ENCODE measurements at regions not wholly inside any gene's neighbourhood (a gene's known extent, or its start where the extent isn't known, plus 50 kb on each side); places are given as distances from the start of the nearest gene placed in this dataset.
A peak's percentile ranks its signal among the peaks of the same experiment; 100 is the strongest.

DNA sequence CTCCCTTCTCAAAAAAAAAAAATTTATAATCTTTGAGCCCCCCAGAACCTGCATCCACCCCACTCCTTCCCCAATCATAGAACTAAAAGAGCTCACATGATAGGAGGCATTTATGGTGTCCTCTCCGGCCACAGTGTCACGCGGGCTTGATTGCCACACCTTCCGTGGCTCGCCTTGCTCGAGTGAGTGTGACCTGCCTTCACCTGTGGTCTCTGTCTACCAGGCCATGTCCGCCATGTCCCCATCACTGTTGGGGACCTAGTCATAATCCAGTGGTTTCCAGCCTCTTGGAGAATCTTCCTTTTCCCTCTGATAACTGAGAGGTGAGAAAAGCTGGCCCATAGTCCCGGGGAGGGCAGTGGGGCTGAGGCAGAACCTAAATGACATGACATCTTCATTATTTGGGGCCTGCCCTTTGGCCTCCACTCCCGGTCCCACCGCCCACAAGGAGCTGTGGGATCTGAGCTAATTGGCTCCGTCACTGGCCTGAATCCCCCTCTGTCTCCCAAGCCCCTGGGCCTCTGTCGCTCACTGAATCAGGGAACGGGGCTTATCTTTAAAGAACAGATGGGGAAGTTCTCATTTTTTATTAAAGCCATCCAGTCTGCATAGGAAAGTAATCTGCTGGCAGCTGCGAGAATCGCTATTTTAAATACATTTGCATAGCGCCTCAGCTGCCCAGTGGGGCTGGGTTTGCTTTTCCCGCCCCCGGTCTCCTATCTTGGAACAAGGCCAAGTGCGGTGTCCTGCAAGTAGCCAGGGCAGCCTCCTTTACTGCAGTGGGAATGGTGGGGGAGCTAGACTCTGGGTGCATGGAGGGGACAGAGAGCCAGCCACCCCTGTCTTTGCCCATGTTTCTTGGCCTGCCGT, 197.6 kb upstream of the PMEPA1 start:
- FAIRE-seq (no peak), DNase-seq (ENCODE audit: low read depth, low spot score) (no peak)
- H3K4me3 ChIP-seq (ENCODE audit: control insufficient read depth in 2 of 3, extremely low read depth in 1 of 3, insufficient read depth in 2 of 3, low read depth in 1 of 3, low read length in 3 of 3), result no peak overlapping the region
- H3K9me1 ChIP-seq (ENCODE audit: control insufficient read depth, extremely low read depth, insufficient read depth, low read length), result no peaks in the 10 kb centered on the region
- H3K9me3 ChIP-seq (ENCODE audit: control insufficient read depth, low read depth, low read length), result no peaks in the 10 kb centered on the region
- dilution Hi-C loops (cut with MboI; ENCODE audit: extremely low pct_ligation_motif_present, low sequenced_read_pairs), result no loop called here
- no peaks in the 10 kb centered on the region for H4K20me1 ChIP-seq (ENCODE audit: control insufficient read depth, extremely low read depth, insufficient read depth, low read length)
- H3K27ac ChIP-seq (ENCODE audit: control insufficient read depth, insufficient read depth, low read length), result no peak overlapping the region
- H3K27me3 ChIP-seq (ENCODE audit: control insufficient read depth, extremely low read depth, insufficient read depth, low read length), result peaks cover 77% of the 10 kb centered on the region
- peaks cover 15% of the 10 kb centered on the region for H3K4me1 ChIP-seq (ENCODE audit: control insufficient read depth, extremely low read depth, insufficient read depth, low read length)
- no peak for TF ChIP-seq EZH2 (IDR thresholded peaks at IDR 0.05; ENCODE audit: low read length)
- TF ChIP-seq, protein P1, sequence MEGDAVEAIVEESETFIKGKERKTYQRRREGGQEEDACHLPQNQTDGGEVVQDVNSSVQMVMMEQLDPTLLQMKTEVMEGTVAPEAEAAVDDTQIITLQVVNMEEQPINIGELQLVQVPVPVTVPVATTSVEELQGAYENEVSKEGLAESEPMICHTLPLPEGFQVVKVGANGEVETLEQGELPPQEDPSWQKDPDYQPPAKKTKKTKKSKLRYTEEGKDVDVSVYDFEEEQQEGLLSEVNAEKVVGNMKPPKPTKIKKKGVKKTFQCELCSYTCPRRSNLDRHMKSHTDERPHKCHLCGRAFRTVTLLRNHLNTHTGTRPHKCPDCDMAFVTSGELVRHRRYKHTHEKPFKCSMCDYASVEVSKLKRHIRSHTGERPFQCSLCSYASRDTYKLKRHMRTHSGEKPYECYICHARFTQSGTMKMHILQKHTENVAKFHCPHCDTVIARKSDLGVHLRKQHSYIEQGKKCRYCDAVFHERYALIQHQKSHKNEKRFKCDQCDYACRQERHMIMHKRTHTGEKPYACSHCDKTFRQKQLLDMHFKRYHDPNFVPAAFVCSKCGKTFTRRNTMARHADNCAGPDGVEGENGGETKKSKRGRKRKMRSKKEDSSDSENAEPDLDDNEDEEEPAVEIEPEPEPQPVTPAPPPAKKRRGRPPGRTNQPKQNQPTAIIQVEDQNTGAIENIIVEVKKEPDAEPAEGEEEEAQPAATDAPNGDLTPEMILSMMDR (optimal IDR thresholded peaks at IDR 0.05 in 1 of 3, IDR thresholded peaks at IDR 0.05 in 1 of 3, conservative IDR thresholded peaks at IDR 0.05 in 1 of 3; ENCODE audit: extremely low read depth in 1 of 3, insufficient read depth in 2 of 3, low read length in 3 of 3), result no peak
- no peak overlapping the region for H3K4me2 ChIP-seq (ENCODE audit: control insufficient read depth, extremely low read depth, insufficient read depth, low read depth, low read length)
- H2AFZ ChIP-seq (ENCODE audit: control insufficient read depth, low read length), result no peak overlapping the region
- H3K36me3 ChIP-seq (ENCODE audit: control insufficient read depth in 2 of 2, extremely low read depth in 1 of 2, insufficient read depth in 2 of 2, low read length in 2 of 2), result no peaks in the 10 kb centered on the region
- H3K9ac ChIP-seq (ENCODE audit: control insufficient read depth, extremely low read depth, insufficient read depth, low read length), result no peak overlapping the region
- no peaks in the 10 kb centered on the region for H3K79me2 ChIP-seq (ENCODE audit: control insufficient read depth, insufficient read depth, low read length)

DNA sequence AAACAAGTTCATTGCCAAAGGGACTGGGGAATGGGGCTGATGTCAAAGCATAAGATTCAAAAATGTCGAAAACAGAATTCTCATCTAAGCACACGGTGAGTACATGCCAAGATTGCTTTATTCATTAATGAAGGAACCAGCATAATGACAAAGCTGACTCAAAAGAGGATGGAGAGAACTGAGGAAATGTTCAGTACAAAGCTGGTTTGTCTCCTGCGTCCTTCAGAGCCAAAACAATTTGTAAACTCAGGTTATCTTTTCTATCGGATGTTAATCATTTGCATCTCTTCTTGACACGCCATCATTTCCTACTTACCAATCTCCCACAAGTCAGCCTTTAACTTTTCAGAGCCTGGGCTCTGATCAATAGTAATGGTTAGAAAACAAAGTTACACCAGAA, 195.6 kb upstream of the PMEPA1 start:
- dilution Hi-C loops (cut with MboI; ENCODE audit: extremely low pct_ligation_motif_present, low sequenced_read_pairs), result no loop called here
- no peak for DNase-seq (ENCODE audit: low read depth, low spot score)
- H3K4me3 ChIP-seq (ENCODE audit: control insufficient read depth in 2 of 3, extremely low read depth in 1 of 3, insufficient read depth in 2 of 3, low read depth in 1 of 3, low read length in 3 of 3), result no peak overlapping the region
- H3K9me1 ChIP-seq (ENCODE audit: control insufficient read depth, extremely low read depth, insufficient read depth, low read length), result no peaks in the 10 kb centered on the region
- no peak overlapping the region for H3K4me2 ChIP-seq (ENCODE audit: control insufficient read depth, extremely low read depth, insufficient read depth, low read depth, low read length)
- no peak overlapping the region for H3K9ac ChIP-seq (ENCODE audit: control insufficient read depth, extremely low read depth, insufficient read depth, low read length)
- H3K27me3 ChIP-seq (ENCODE audit: control insufficient read depth, extremely low read depth, insufficient read depth, low read length), result peaks cover 80% of the 10 kb centered on the region
- no peaks in the 10 kb centered on the region for H3K36me3 ChIP-seq (ENCODE audit: control insufficient read depth in 2 of 2, extremely low read depth in 1 of 2, insufficient read depth in 2 of 2, low read length in 2 of 2)
- peaks cover 18% of the 10 kb centered on the region for H3K4me1 ChIP-seq (ENCODE audit: control insufficient read depth, extremely low read depth, insufficient read depth, low read length)
- no peaks in the 10 kb centered on the region for H4K20me1 ChIP-seq (ENCODE audit: control insufficient read depth, extremely low read depth, insufficient read depth, low read length)
- H2AFZ ChIP-seq (ENCODE audit: control insufficient read depth, low read length), result no peak overlapping the region
- H3K27ac ChIP-seq (ENCODE audit: control insufficient read depth, insufficient read depth, low read length), result no peak overlapping the region
- no peaks in the 10 kb centered on the region for H3K9me3 ChIP-seq (ENCODE audit: control insufficient read depth, low read depth, low read length)
- H3K79me2 ChIP-seq (ENCODE audit: control insufficient read depth, insufficient read depth, low read length), result no peaks in the 10 kb centered on the region
- FAIRE-seq, result peak; percentile 67
- no peak for TF ChIP-seq EZH2 (IDR thresholded peaks at IDR 0.05; ENCODE audit: low read length)
- TF ChIP-seq, protein P1 (optimal IDR thresholded peaks at IDR 0.05 in 1 of 3, IDR thresholded peaks at IDR 0.05 in 1 of 3, conservative IDR thresholded peaks at IDR 0.05 in 1 of 3; ENCODE audit: extremely low read depth in 1 of 3, insufficient read depth in 2 of 3, low read length in 3 of 3), result no peak
